ENCODE measurements at regions not wholly inside any gene's neighbourhood (a gene's known extent, or its start where the extent isn't known, plus 50 kb on each side); places are given as distances from the start of the nearest gene placed in this dataset.

GRCh38 chr5:2531318-2531717 is 220.2 kb downstream of the IRX2 start:
- ChIA-PET CTCF (ENCODE audit: partially characterized antibody) (no interaction called here), POLR2A (ENCODE audit: partially characterized antibody) (no interaction called here)
- Histone ChIP-seq H3K4me2 (ENCODE audit: insufficient read depth in 1 of 2, low read depth in 2 of 2, low read length in 2 of 2) (no peak overlapping the region), H3K4me3 (ENCODE audit: extremely low read depth in 1 of 4, insufficient read depth in 2 of 4, low read depth in 3 of 4, low read length in 4 of 4) (no peak overlapping the region), H2BK12ac (ENCODE audit: low read depth, low read length) (peak overlapping the region; percentile 85; the same call in 1 of the 2 replicates), H4K20me1 (replicated peaks in 1 of 2; ENCODE audit: control insufficient read depth in 1 of 2, insufficient read depth in 2 of 2, low read length in 2 of 2) (peaks cover 0 to 4% of the 10 kb centered on the region in 2 experiments), H3K27ac (ENCODE audit: low read depth, low read length) (no peak overlapping the region), H3K9ac (replicated peaks in 1 of 4; ENCODE audit: extremely low read depth in 1 of 4, low read depth in 3 of 4, low read length in 3 of 4) (no peak overlapping the region), H3K14ac (ENCODE audit: insufficient read length) (no peak overlapping the region), H3K79me1 (ENCODE audit: low read depth, low read length) (no peaks in the 10 kb centered on the region), H3K23ac (ENCODE audit: insufficient read length) (no peak overlapping the region), H2BK5ac (ENCODE audit: low read depth, low read length) (0 out of 2 replicates have a peak overlapping the region, but pooled peaks have one; percentile 7), H3K9me3 (ENCODE audit: insufficient read depth in 2 of 2, low read depth in 1 of 2, low read length in 1 of 2) (peaks cover 7 to 9% of the 10 kb centered on the region in 2 experiments), H3K79me2 (ENCODE audit: control insufficient read depth in 1 of 2, insufficient read depth in 2 of 2, low read length in 2 of 2) (0 out of 4 replicates have a peak, but pooled peaks cover 0 to 5% of the 10 kb centered on the region in 2 experiments), H3K18ac (ENCODE audit: extremely low read depth, low read length) (no peak overlapping the region), H4K5ac (ENCODE audit: insufficient read length, low read depth, low read length) (no peak overlapping the region), H3K56ac (replicated peaks; ENCODE audit: insufficient read length, low read depth, low read length) (peak overlapping the region; percentile 77), H4K8ac (ENCODE audit: extremely low read depth, insufficient read depth, low read length) (no peak overlapping the region; the same call in 1 of the 2 replicates), H3K23me2 (ENCODE audit: low read depth, low read length) (peaks cover 11% of the 10 kb centered on the region; the same call in 1 of the 2 replicates), H4K91ac (replicated peaks; ENCODE audit: insufficient read length, low read length) (peak overlapping the region; percentile 64), H2BK15ac (ENCODE audit: low read length) (peak overlapping the region; percentile 1; the same call in 1 of the 2 replicates), H2AK5ac (ENCODE audit: low read depth, low read length) (peak overlapping the region; percentile 71), H3K27me3 (replicated peaks in 1 of 4; ENCODE audit: control insufficient read depth in 3 of 4, extremely low read depth in 1 of 4, insufficient read depth in 3 of 4, low read length in 3 of 4) (no peaks in the 10 kb centered on the region), H2BK120ac (replicated peaks; ENCODE audit: low read depth, low read length) (no peak overlapping the region), H3K36me3 (ENCODE audit: control insufficient read depth in 2 of 4, insufficient read depth in 4 of 4, low read length in 3 of 4) (no peaks in the 10 kb centered on the region; a peak in 2 of 8 replicates), H3K4ac (replicated peaks; ENCODE audit: insufficient read length, low read depth, low read length) (peak overlapping the region; percentile 73), H2BK20ac (ENCODE audit: low read length) (peak overlapping the region; percentile 0; the same call in 1 of the 2 replicates), H3K4me1 (replicated peaks in 1 of 4; ENCODE audit: control insufficient read depth in 3 of 4, insufficient read depth in 4 of 4, low read length in 3 of 4) (peaks cover 4 to 9% (median 5%) of the 10 kb centered on the region in 4 experiments; a peak in 5 of 7 replicates), H2AFZ (ENCODE audit: low read length) (no peak overlapping the region)
- FAIRE-seq = no peak
- no peak for DNase-seq (ENCODE audit: low read depth in 1 of 2, low spot score in 2 of 2)
- WGBS, 2 experiments (ENCODE audit: extremely low coverage in 1 of 2, insufficient coverage in 1 of 2, insufficient read length in 1 of 2, insufficient replicate concordance in 2 of 2, low coverage in 1 of 2, low lambda C conversion rate in 2 of 2, missing lambda C conversion rate in 1 of 2) = 98% methylated on average over 2 of the region's 2 CpGs; no CpG with 5 or more reads in 1 of the 2 experiments
- TF ChIP-seq ATF2 (IDR thresholded peaks at IDR 0.05; ENCODE audit: low read length) = no peak
- TF ChIP-seq SIX5 (IDR thresholded peaks at IDR 0.05; ENCODE audit: low read depth, low read length) = no peak
- no peak for TF ChIP-seq POLR2A (IDR thresholded peaks at IDR 0.05; ENCODE audit: control extremely low read depth in 1 of 2, low read depth in 2 of 2, low read length in 2 of 2)
- TF ChIP-seq ZNF274 (IDR thresholded peaks at IDR 0.05; ENCODE audit: borderline replicate concordance, extremely low read depth, low read length) = no peak
- TF ChIP-seq RFX5 (IDR thresholded peaks at IDR 0.05; ENCODE audit: borderline replicate concordance, low read depth, low read length) = no peak
- no peak for TF ChIP-seq KDM5A (IDR thresholded peaks at IDR 0.05; ENCODE audit: low read length)
- TF ChIP-seq NRF1 (IDR thresholded peaks at IDR 0.05; ENCODE audit: low read depth, low read length) = no peak
- TF ChIP-seq TAF7 (optimal IDR thresholded peaks at IDR 0.05; ENCODE audit: borderline replicate concordance, low read depth, low read length) = no peak
- no peak for TF ChIP-seq JUND (IDR thresholded peaks at IDR 0.05; ENCODE audit: low read length)
- no peak for TF ChIP-seq ASH2L (IDR thresholded peaks at IDR 0.05; ENCODE audit: low read length)
- TF ChIP-seq SIRT6 (IDR thresholded peaks at IDR 0.05; ENCODE audit: low read length) = no peak
- TF ChIP-seq ATF3 (IDR thresholded peaks at IDR 0.05; ENCODE audit: insufficient read depth, low read depth, low read length) = no peak
- no peak for TF ChIP-seq CBX8 (IDR thresholded peaks at IDR 0.05; ENCODE audit: borderline replicate concordance, low read depth, low read length)

Data from H1 (cell line).